Peyer's patch (tissue), 4 donors: ENCODE measurements at regions not wholly inside any gene's neighbourhood (a gene's known extent, or its start where the extent isn't known, plus 50 kb on each side); places are given as distances from the start of the nearest gene placed in this dataset.

ENCODE experiments used
- POLR2A ChIP-seq, 2 donors: fragments of 450-650 bp; IDR thresholded peaks; one replicate each; pipeline ENCODE4 v1.5.1; 2017; ENCODE audit warnings: antibody characterized with exemption in 2 of 2, mild to moderate bottlenecking in 2 of 2, moderate library complexity in 2 of 2
- TF ChIP-seq, protein P1 (sequence below), 6 experiments: fragments of 450-650 bp in 4 of 6; fragments of 200-600 bp in 2 of 6; sonication (generic) in 1 of 6; IDR thresholded peaks; one replicate each; pipeline ENCODE4 v1.5.1; 2017 to 2019; ENCODE audit warnings: antibody characterized with exemption in 6 of 6, mild to moderate bottlenecking in 3 of 6, moderate library complexity in 1 of 6

DNA sequence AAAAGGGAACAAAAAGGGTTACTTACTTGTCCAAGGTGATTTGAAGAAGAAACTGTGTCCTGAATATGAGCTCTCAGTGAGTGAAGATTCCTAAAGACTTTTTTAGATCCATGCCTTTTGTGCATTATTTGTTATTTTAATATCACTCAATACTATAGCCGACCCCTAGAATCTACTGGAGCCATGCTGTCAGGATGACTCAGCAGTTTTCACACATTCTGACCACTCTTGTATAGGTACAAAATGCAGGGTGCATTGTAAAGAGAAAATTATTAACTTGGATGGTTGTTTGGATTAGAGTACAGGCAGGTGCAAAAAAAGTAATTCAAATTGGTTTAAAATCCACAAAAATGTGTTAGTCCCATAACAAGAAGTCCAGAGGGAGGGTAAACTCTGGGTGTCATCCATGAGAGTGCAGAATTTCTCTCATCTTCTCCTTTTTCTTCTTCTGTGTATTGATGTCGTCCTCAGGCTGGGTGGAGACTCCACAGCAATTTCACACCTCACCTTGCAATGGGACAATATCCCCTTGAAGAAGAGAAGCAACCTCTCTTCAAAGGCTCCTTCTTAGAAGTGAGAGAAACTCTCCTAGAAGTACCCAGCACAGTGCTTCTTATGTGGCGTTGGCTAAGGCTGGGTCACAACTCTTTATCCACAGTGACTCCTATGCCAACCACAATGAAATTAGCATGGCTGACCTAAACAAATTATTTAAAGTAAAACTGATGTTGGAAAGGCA lies 75.6 kb downstream of the AKR1C4 start:
- TF ChIP-seq, protein P1, sequence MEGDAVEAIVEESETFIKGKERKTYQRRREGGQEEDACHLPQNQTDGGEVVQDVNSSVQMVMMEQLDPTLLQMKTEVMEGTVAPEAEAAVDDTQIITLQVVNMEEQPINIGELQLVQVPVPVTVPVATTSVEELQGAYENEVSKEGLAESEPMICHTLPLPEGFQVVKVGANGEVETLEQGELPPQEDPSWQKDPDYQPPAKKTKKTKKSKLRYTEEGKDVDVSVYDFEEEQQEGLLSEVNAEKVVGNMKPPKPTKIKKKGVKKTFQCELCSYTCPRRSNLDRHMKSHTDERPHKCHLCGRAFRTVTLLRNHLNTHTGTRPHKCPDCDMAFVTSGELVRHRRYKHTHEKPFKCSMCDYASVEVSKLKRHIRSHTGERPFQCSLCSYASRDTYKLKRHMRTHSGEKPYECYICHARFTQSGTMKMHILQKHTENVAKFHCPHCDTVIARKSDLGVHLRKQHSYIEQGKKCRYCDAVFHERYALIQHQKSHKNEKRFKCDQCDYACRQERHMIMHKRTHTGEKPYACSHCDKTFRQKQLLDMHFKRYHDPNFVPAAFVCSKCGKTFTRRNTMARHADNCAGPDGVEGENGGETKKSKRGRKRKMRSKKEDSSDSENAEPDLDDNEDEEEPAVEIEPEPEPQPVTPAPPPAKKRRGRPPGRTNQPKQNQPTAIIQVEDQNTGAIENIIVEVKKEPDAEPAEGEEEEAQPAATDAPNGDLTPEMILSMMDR (IDR thresholded peaks at IDR 0.05): no peak
- TF ChIP-seq POLR2A (IDR thresholded peaks at IDR 0.05): no peak
